ENCODE measurements at regions not wholly inside any gene's neighbourhood (a gene's known extent, or its start where the extent isn't known, plus 50 kb on each side); places are given as distances from the start of the nearest gene placed in this dataset.

DNA sequence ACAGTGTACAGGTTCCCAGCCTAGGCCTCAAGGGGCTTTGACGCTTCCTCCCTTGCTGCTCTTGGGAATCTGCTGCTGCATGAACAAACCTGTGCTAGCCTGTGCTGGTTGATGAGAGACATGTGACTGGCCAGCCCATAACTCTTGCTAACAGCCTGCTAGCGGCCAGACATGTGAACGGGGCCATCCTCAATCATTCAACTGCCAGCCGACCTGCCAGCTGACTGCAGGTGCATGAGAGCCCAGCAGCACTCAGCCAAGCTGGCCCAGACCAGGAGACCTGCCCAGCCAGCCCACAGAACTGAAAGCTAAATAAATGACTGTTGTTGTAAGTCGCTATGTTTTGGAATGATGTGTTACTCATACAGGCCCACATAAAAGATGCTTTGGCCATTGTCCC, 82.4 kb upstream of the DLG1 start:
- H3K4me3 ChIP-seq (ENCODE audit: low read depth, low read length): no peak overlapping the region
- TF ChIP-seq, protein P1, sequence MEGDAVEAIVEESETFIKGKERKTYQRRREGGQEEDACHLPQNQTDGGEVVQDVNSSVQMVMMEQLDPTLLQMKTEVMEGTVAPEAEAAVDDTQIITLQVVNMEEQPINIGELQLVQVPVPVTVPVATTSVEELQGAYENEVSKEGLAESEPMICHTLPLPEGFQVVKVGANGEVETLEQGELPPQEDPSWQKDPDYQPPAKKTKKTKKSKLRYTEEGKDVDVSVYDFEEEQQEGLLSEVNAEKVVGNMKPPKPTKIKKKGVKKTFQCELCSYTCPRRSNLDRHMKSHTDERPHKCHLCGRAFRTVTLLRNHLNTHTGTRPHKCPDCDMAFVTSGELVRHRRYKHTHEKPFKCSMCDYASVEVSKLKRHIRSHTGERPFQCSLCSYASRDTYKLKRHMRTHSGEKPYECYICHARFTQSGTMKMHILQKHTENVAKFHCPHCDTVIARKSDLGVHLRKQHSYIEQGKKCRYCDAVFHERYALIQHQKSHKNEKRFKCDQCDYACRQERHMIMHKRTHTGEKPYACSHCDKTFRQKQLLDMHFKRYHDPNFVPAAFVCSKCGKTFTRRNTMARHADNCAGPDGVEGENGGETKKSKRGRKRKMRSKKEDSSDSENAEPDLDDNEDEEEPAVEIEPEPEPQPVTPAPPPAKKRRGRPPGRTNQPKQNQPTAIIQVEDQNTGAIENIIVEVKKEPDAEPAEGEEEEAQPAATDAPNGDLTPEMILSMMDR (IDR thresholded peaks at IDR 0.05; ENCODE audit: insufficient read depth, low read depth, low read length): no peak
- no peak for DNase-seq (ENCODE audit: low read depth)

DNA sequence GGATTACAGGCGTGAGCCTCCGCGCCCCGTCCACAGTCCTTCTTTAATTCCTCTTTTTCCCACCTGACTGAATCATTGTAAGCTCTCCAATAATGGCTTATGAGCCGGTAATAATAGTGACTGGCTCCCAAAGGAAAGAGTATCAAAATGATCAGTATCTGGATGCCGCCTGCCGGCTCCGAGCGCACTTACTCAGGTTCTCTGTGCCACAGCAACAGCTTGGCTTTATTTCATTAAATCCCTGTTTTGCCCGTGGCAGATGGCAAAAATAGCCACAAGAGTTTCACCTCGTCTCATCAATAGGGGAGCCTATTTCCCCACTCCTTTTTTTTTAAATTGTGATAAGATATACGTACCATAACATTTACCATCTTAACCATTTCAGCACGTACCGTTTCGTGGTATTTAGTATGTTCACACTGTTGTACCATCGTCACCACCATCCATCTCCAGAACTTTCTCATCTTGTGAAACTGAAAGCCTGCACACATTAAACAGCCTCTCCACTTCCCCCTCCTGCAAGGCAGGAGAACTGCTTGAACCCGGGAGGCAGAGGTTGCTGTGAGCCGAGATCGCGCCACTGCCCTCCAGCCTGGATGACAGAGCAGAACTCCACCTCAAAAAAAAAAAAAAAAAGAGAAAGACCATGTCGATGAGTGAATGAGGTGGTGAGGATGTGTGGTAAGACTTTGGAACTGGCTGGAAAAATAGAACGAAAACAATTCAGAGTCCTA, 80.7 kb upstream of the DLG1 start:
- H3K4me3 ChIP-seq (ENCODE audit: low read depth, low read length): no peak overlapping the region
- no peak for DNase-seq (ENCODE audit: low read depth)
- TF ChIP-seq, protein P1 (IDR thresholded peaks at IDR 0.05; ENCODE audit: insufficient read depth, low read depth, low read length): no peak

GRCh38 chr3:197376735-197377555, 78.5 kb upstream of the DLG1 start:
- no peak overlapping the region for H3K4me3 ChIP-seq (ENCODE audit: low read depth, low read length)
- no peak for DNase-seq (ENCODE audit: low read depth)
- TF ChIP-seq, protein P1 (IDR thresholded peaks at IDR 0.05; ENCODE audit: insufficient read depth, low read depth, low read length): no peak

DNA sequence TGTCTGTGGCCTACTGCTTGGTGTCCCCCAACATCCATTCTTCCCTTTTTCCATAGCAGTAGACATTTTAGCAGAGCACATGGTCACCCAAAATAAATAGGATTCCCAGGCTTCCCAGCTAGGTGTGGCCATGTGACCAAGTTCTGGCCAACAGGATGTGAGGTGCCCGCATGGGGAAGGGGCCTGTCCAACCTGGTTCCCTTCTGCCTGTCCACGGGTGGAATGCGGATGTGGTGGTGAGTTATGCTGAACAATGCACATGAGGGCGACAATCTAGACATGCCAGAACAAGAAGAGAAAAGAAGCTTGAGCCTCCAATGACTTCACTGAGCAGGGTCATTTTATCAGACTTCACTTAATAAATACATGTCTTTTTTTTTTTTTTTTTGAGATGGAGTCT, 77.6 kb upstream of the DLG1 start:
- no peak overlapping the region for H3K4me3 ChIP-seq (ENCODE audit: low read depth, low read length)
- DNase-seq (ENCODE audit: low read depth): no peak
- TF ChIP-seq, protein P1 (IDR thresholded peaks at IDR 0.05; ENCODE audit: insufficient read depth, low read depth, low read length): no peak

GRCh38 chr3:197375001-197375441, 76.6 kb upstream of the DLG1 start:
- TF ChIP-seq, protein P1 (IDR thresholded peaks at IDR 0.05; ENCODE audit: insufficient read depth, low read depth, low read length): no peak

DNA sequence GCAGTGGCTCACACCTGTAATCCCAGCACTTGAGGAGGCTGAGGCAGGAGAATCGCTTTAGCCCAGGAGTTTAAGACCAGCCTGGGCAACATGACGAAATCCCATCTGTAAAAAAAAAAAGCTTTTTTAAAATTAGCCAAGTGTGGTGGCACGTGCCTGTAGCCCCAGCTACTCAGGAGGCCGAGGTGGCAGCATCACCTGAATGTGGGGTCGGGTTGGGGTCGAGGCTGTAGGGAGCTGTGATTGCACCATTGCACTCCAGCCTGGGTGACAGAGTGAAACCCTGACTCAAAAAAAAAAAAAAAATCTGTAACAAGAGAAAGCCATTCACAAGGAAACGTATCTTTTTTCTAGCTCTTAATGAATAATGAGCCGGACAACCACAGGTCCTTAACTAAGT, 74.7 kb upstream of the DLG1 start:
- DNase-seq (ENCODE audit: low read depth): no peak
- H3K4me3 ChIP-seq (ENCODE audit: low read depth, low read length): no peak overlapping the region
- TF ChIP-seq, protein P1 (IDR thresholded peaks at IDR 0.05; ENCODE audit: insufficient read depth, low read depth, low read length): no peak

More at GRCh38 chr3:197375001-197375441, 76.6 kb upstream of the DLG1 start:
- no peak for DNase-seq (ENCODE audit: low read depth)
- H3K4me3 ChIP-seq (ENCODE audit: low read depth, low read length): no peak overlapping the region

Measured in fibroblast of villous mesenchyme (primary cell).